ENCODE measurements at regions not wholly inside any gene's neighbourhood (a gene's known extent, or its start where the extent isn't known, plus 50 kb on each side); places are given as distances from the start of the nearest gene placed in this dataset.

- H2BK120ac ChIP-seq (ENCODE audit: low read depth, low read length), result no peak overlapping the region
- no peak overlapping the region for H3K4ac ChIP-seq (ENCODE audit: low read depth in 1 of 2, low read length in 2 of 2)
- no peaks in the 10 kb centered on the region for H3K79me1 ChIP-seq (replicated peaks; ENCODE audit: low read length, poor library complexity, severe bottlenecking)
- WGBS, result 87% methylated on average over 5 of the region's 6 CpGs
- no peak overlapping the region for H4K8ac ChIP-seq (ENCODE audit: low read length)
- no peaks in the 10 kb centered on the region for H3K4me1 ChIP-seq (ENCODE audit: control insufficient read depth, insufficient read depth, low read depth, low read length)
- no peak overlapping the region for H2BK12ac ChIP-seq (ENCODE audit: low read length in 2 of 2)
- H3K4me2 ChIP-seq (ENCODE audit: low read length, poor library complexity, severe bottlenecking), result no peak overlapping the region
- no peak overlapping the region for H3K27ac ChIP-seq (ENCODE audit: low read length, poor library complexity, severe bottlenecking)
- no peak overlapping the region for H3K18ac ChIP-seq (ENCODE audit: low read depth in 1 of 2, low read length in 2 of 2)
- no peak overlapping the region for H2AK5ac ChIP-seq (ENCODE audit: low read length, severe bottlenecking)
- no peak overlapping the region for H3K14ac ChIP-seq (ENCODE audit: low read length in 2 of 2)
- H3K23ac ChIP-seq (ENCODE audit: low read length in 2 of 2), result no peak overlapping the region
- no peak for DNase-seq
- H3K9ac ChIP-seq (ENCODE audit: low read length), result no peak overlapping the region
- no peak overlapping the region for H2BK5ac ChIP-seq (ENCODE audit: low read depth, low read length, poor library complexity, severe bottlenecking)
- H3K4me3 ChIP-seq (ENCODE audit: insufficient read depth in 1 of 2, low read depth in 1 of 2, low read length in 2 of 2), result no peak overlapping the region
- no peaks in the 10 kb centered on the region for H3K36me3 ChIP-seq (ENCODE audit: control insufficient read depth in 1 of 2, insufficient read depth in 2 of 2, low read depth in 1 of 2, low read length in 2 of 2)
- H4K91ac ChIP-seq (ENCODE audit: low read length), result no peak overlapping the region
- H2AFZ ChIP-seq (ENCODE audit: low read depth, low read length), result no peak overlapping the region
- H3K9me3 ChIP-seq (ENCODE audit: control insufficient read depth, low read length), result peaks cover 2% of the 10 kb centered on the region
- H3K27me3 ChIP-seq (ENCODE audit: control insufficient read depth in 1 of 2, insufficient read depth in 1 of 2, low read length in 2 of 2), result no peaks in the 10 kb centered on the region
- H2BK15ac ChIP-seq (ENCODE audit: low read depth, poor library complexity, severe bottlenecking), result no peak overlapping the region
Measured at GRCh38 chr10:118218562-118218961, 123.6 kb downstream of the FAM204A start.

GRCh38 chr10:118216571-118217170 lies 125.5 kb downstream of the FAM204A start:
- Histone ChIP-seq H3K4me3 (ENCODE audit: insufficient read depth in 1 of 2, low read depth in 1 of 2, low read length in 2 of 2) (no peak overlapping the region), H4K8ac (ENCODE audit: low read length) (no peak overlapping the region), H3K14ac (ENCODE audit: low read length in 2 of 2) (no peak overlapping the region), H3K27me3 (ENCODE audit: control insufficient read depth in 1 of 2, insufficient read depth in 1 of 2, low read length in 2 of 2) (no peaks in the 10 kb centered on the region), H2AFZ (ENCODE audit: low read depth, low read length) (no peak overlapping the region), H3K4me2 (ENCODE audit: low read length, poor library complexity, severe bottlenecking) (no peak overlapping the region), H3K9me3 (ENCODE audit: control insufficient read depth, low read length) (no peaks in the 10 kb centered on the region), H4K91ac (ENCODE audit: low read length) (no peak overlapping the region), H2BK12ac (ENCODE audit: low read length in 2 of 2) (no peak overlapping the region), H3K36me3 (ENCODE audit: control insufficient read depth in 1 of 2, insufficient read depth in 2 of 2, low read depth in 1 of 2, low read length in 2 of 2) (no peaks in the 10 kb centered on the region), H3K79me1 (replicated peaks; ENCODE audit: low read length, poor library complexity, severe bottlenecking) (no peaks in the 10 kb centered on the region), H3K9ac (ENCODE audit: low read length) (no peak overlapping the region), H2AK5ac (ENCODE audit: low read length, severe bottlenecking) (no peak overlapping the region), H3K27ac (ENCODE audit: low read length, poor library complexity, severe bottlenecking) (no peak overlapping the region), H2BK120ac (ENCODE audit: low read depth, low read length) (no peak overlapping the region), H2BK5ac (ENCODE audit: low read depth, low read length, poor library complexity, severe bottlenecking) (no peak overlapping the region), H3K23ac (ENCODE audit: low read length in 2 of 2) (no peak overlapping the region), H3K4me1 (ENCODE audit: control insufficient read depth, insufficient read depth, low read depth, low read length) (no peaks in the 10 kb centered on the region), H3K4ac (ENCODE audit: low read depth in 1 of 2, low read length in 2 of 2) (no peak overlapping the region), H3K18ac (ENCODE audit: low read depth in 1 of 2, low read length in 2 of 2) (no peak overlapping the region), H2BK15ac (ENCODE audit: low read depth, poor library complexity, severe bottlenecking) (no peak overlapping the region)
- DNase-seq, result no peak
- WGBS, result 13% methylated on average over 3 of the region's 3 CpGs

- no peak overlapping the region for H2BK15ac ChIP-seq (ENCODE audit: low read depth, poor library complexity, severe bottlenecking)
- H2BK12ac ChIP-seq (ENCODE audit: low read length in 2 of 2), result no peak overlapping the region
- no peak overlapping the region for H2AFZ ChIP-seq (ENCODE audit: low read depth, low read length)
- no peak overlapping the region for H4K8ac ChIP-seq (ENCODE audit: low read length)
- no peak overlapping the region for H2BK120ac ChIP-seq (ENCODE audit: low read depth, low read length)
- no peaks in the 10 kb centered on the region for H3K27me3 ChIP-seq (ENCODE audit: control insufficient read depth in 1 of 2, insufficient read depth in 1 of 2, low read length in 2 of 2)
- WGBS, result 24% methylated on average over 3 of the region's 6 CpGs
- no peak overlapping the region for H3K27ac ChIP-seq (ENCODE audit: low read length, poor library complexity, severe bottlenecking)
- no peak overlapping the region for H3K14ac ChIP-seq (ENCODE audit: low read length in 2 of 2)
- no peak overlapping the region for H2AK5ac ChIP-seq (ENCODE audit: low read length, severe bottlenecking)
- no peaks in the 10 kb centered on the region for H3K4me1 ChIP-seq (ENCODE audit: control insufficient read depth, insufficient read depth, low read depth, low read length)
- H3K23ac ChIP-seq (ENCODE audit: low read length in 2 of 2), result no peak overlapping the region
- no peaks in the 10 kb centered on the region for H3K79me1 ChIP-seq (replicated peaks; ENCODE audit: low read length, poor library complexity, severe bottlenecking)
- no peak overlapping the region for H4K91ac ChIP-seq (ENCODE audit: low read length)
- no peaks in the 10 kb centered on the region for H3K36me3 ChIP-seq (ENCODE audit: control insufficient read depth in 1 of 2, insufficient read depth in 2 of 2, low read depth in 1 of 2, low read length in 2 of 2)
- DNase-seq, result no peak
- no peak overlapping the region for H3K9ac ChIP-seq (ENCODE audit: low read length)
- no peak overlapping the region for H3K18ac ChIP-seq (ENCODE audit: low read depth in 1 of 2, low read length in 2 of 2)
- H3K4me3 ChIP-seq (ENCODE audit: insufficient read depth in 1 of 2, low read depth in 1 of 2, low read length in 2 of 2), result no peak overlapping the region
- no peaks in the 10 kb centered on the region for H3K9me3 ChIP-seq (ENCODE audit: control insufficient read depth, low read length)
- no peak overlapping the region for H2BK5ac ChIP-seq (ENCODE audit: low read depth, low read length, poor library complexity, severe bottlenecking)
- H3K4ac ChIP-seq (ENCODE audit: low read depth in 1 of 2, low read length in 2 of 2), result no peak overlapping the region
- no peak overlapping the region for H3K4me2 ChIP-seq (ENCODE audit: low read length, poor library complexity, severe bottlenecking)
Measured at GRCh38 chr10:118216020-118216419, 126.1 kb downstream of the FAM204A start.

GRCh38 chr10:118214776-118215175 lies 127.3 kb downstream of the FAM204A start:
- Histone ChIP-seq H3K27me3 (ENCODE audit: control insufficient read depth in 1 of 2, insufficient read depth in 1 of 2, low read length in 2 of 2) (no peaks in the 10 kb centered on the region), H2BK12ac (ENCODE audit: low read length in 2 of 2) (no peak overlapping the region), H3K18ac (ENCODE audit: low read depth in 1 of 2, low read length in 2 of 2) (no peak overlapping the region), H3K23ac (ENCODE audit: low read length in 2 of 2) (no peak overlapping the region), H2BK5ac (ENCODE audit: low read depth, low read length, poor library complexity, severe bottlenecking) (no peak overlapping the region), H2BK120ac (ENCODE audit: low read depth, low read length) (no peak overlapping the region), H3K4me2 (ENCODE audit: low read length, poor library complexity, severe bottlenecking) (no peak overlapping the region), H3K79me1 (replicated peaks; ENCODE audit: low read length, poor library complexity, severe bottlenecking) (no peaks in the 10 kb centered on the region), H3K4me1 (ENCODE audit: control insufficient read depth, insufficient read depth, low read depth, low read length) (no peaks in the 10 kb centered on the region), H4K91ac (ENCODE audit: low read length) (no peak overlapping the region), H3K9ac (ENCODE audit: low read length) (no peak overlapping the region), H2BK15ac (ENCODE audit: low read depth, poor library complexity, severe bottlenecking) (no peak overlapping the region), H4K8ac (ENCODE audit: low read length) (no peak overlapping the region), H3K36me3 (ENCODE audit: control insufficient read depth in 1 of 2, insufficient read depth in 2 of 2, low read depth in 1 of 2, low read length in 2 of 2) (no peaks in the 10 kb centered on the region), H2AFZ (ENCODE audit: low read depth, low read length) (no peak overlapping the region), H3K4ac (ENCODE audit: low read depth in 1 of 2, low read length in 2 of 2) (no peak overlapping the region), H3K4me3 (ENCODE audit: insufficient read depth in 1 of 2, low read depth in 1 of 2, low read length in 2 of 2) (no peak overlapping the region), H2AK5ac (ENCODE audit: low read length, severe bottlenecking) (no peak overlapping the region), H3K9me3 (ENCODE audit: control insufficient read depth, low read length) (no peaks in the 10 kb centered on the region), H3K27ac (ENCODE audit: low read length, poor library complexity, severe bottlenecking) (no peak overlapping the region), H3K14ac (ENCODE audit: low read length in 2 of 2) (no peak overlapping the region)
- WGBS, result 62% methylated on average over 2 of the region's 3 CpGs
- no peak for DNase-seq
